HG03159 (cell line): ENCODE measurements at regions not wholly inside any gene's neighbourhood (a gene's known extent, or its start where the extent isn't known, plus 50 kb on each side); places are given as distances from the start of the nearest gene placed in this dataset.

ENCODE experiments used
- ATAC-seq: cut with Tn5 transposase; IDR thresholded peaks from one replicate; pipeline ENCODE4 v1.9.1; 2021; ENCODE audit warnings: mild to moderate bottlenecking, moderate library complexity; ENCODE audit not compliant: unreplicated experiment

DNA sequence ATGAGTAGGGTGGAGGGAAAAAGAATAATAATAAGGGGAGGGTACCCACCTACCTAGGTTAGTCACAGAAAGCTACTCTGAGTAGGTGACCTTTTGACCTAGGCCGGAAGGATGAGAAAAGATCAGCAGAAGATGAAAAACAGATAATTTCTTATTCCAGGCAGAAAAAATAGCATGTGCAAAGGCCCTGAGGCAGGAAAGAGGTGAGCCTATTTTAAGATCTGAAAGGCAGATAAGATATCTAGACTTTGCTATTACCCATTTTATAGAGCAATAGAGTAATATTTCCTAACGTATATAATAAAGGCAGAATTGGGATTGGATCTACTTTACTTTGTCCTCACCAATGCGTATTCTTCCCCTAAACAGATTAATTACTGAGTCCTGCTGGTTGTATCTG is 393.9 kb upstream of the MPDZ start:
- no peak for ATAC-seq

DNA sequence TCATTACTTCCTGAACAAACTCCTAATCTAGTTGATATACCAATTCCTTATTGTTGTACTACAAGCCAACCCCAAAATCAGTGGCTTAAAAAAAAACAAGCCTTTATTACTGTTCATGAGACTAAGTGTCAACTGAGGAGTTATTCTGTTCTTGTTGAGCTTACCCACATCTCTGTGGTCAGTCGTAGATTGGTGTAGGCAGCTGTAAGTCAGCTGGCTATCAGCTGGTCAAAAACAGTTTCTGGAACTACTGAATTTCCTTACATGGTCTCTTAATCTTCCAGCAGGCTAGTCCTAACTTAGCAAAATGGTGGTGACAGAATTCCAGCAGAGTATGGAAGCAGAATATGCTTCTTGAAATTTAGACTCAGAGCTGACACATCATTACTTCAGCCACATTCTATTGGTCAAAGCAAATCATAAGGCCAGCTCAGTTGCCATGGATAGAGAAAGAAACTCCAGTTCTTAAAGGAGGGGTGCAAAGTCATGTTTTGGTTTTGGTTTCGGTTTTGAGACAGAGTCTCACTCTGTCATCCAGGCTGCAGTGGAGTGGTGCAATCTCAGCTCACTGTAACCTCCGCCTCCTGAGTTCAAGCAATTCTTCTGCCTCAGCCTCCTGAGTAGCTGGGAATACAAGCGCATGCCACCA is 386.1 kb upstream of the MPDZ start:
- no peak for ATAC-seq

DNA sequence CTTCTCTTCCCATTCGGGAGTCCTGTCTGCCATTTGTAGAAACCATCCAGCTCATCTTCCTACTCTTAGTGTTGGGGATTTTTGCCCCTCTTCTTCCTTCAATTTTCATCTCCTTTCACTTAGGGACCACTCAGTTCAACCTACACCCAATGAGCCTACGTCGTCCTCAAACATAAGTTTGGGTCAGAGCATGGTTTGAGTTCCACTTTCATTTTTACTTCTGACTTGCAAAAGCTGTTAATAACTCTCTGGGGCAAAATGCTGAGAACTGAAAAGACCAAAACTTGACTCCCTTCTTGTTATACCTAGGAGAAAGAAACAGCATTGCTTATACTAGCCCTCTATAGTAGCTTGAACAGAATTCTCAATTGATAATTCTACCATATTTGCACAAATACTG is 381.5 kb upstream of the MPDZ start:
- no peak for ATAC-seq

- no peak for ATAC-seq
Observed at GRCh38 chr9:13651969-13652663, 372.6 kb upstream of the MPDZ start.

GRCh38 chr9:13651526-13651925 is 372.0 kb upstream of the MPDZ start:
- no peak for ATAC-seq

DNA sequence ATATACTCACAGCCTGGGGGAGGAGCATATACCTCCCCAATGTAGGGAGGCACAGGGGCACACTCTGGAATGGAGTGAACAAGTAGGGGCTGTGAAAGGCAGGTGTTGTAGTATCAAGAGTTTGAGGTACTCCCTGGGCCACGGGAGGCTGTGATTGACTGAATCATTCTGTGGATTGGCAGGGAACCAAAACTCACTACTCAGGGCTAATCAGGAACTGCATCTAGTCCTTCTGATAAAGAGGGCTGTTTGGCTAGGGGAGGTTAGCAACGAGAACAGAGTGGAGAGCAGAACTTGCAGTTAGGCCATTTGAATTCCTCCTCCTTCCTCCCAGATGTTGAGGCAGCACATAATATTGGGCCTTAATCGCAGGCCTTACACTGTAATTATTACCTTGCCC is 369.2 kb upstream of the MPDZ start:
- no peak for ATAC-seq

DNA sequence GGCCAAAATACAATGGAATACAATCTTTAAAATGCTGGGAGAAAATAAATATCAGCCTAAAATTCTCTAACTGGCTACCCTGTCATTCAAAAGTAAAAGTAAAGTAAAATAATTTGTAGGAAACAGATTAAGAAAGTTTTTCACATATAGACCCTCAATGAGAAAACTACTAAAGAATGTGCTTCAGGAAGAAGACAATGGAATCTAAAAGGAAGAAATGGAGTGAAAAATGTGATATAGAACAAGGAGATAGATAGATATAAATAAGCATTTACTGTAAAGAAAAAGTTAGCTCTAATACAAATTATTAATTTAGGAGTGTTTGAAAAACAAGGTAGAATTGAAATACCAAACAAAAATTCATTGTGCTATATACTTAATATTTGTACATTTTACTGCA is 368.6 kb upstream of the MPDZ start:
- no peak for ATAC-seq

DNA sequence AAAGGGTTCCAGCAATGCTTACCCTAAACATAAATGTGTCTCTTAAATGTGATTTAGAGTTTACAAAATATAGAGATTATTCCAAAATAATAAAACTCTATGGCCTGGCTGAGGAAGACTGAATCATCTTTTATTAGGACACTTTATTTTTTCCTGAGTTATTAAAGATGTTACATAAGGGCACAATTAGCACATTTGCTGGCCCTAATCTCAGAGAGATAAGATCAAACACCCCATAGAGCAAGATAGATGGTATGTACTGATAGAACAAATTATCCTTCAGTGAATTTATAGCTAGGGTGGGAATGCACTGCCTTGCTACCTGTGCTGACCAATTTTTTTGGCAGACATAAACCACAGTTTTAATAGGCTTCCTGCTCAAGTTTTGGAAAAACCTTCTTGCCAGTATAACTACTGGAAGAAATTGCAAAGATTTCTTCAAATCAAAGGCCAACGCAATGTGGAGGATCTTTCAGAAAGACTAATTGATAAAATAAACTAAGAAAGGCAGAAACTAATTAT is 367.1 kb upstream of the MPDZ start:
- ATAC-seq = no peak

DNA sequence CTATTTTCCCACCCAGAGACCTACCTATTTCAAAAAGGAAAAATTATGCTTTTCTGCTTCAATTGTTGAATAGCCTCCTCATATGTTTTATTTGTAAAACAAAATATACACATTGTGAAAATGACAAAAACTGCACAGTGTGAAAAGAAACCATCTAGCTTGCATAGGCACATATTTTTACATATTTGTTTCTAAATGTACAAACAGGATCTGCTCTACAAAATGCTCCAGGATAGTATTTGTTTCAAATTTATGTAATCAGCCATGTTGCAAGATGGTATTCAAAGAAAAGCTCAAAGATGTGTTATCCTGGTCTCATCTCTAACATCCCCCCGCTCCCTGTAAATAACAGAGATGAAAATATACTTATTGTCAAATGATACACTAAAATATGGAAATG is 366.1 kb upstream of the MPDZ start:
- ATAC-seq = no peak

DNA sequence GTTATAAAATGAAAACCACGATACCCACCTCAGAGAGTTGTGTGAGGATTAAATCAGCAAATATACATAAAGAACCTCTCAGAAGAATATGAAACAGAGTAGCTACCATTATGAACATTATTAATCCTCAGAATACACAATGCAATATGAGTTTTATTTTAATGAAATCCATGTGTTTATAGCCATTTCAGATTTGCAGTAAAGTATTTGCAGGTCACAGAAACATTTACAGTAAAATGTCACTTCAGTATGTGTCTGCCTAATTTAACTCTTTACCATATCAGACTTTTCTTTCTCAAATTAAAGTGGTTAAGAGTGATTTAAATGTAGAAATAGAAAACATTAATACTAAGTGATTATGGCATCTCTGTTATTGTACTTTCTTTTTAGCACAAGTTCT is 365.2 kb upstream of the MPDZ start:
- no peak for ATAC-seq

DNA sequence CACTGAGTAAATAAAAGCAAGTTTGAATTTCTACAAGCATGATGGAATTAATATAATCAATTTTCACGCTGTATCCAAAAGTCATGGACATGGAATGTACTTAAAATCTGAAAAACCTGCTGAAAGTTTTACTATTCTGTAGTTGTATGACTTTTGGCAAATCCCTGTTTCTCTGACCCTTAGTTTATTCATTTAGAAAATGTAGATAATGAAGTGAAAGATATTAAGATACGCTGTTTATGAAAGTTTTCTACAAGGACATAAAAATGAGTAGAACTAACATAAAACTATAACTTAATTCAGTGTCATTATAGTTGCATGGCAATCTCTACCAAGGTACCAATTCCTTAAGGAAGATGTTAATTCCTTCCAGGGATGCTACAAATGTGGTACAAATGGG is 363.2 kb upstream of the MPDZ start:
- no peak for ATAC-seq

- no peak for ATAC-seq
Observed at GRCh38 chr9:13629067-13629466, 349.6 kb upstream of the MPDZ start.

GRCh38 chr9:13628526-13628925 is 349.0 kb upstream of the MPDZ start:
- ATAC-seq = no peak

- no peak for ATAC-seq
Observed at GRCh38 chr9:13627502-13627901, 348.0 kb upstream of the MPDZ start.

GRCh38 chr9:13627071-13627470 is 347.6 kb upstream of the MPDZ start:
- no peak for ATAC-seq

DNA sequence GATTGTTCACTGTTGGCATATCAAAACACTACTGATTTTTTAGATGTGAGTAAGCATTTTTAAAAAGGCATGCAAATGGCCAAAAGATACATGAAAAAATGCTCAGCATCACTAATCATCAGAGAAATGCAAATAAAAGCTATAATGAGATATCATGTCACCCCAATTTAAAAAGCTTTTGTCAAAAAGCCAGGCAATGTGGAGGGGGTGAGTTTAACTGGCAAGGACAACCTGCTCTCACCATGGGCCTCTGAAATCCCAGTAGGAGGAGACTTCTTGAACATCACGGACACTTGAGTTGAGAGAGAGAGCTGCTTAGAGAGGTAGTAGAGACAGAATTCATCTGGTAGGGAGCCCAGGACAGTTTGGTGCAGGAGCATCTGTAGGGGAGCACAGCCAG is 347.1 kb upstream of the MPDZ start:
- ATAC-seq = no peak

DNA sequence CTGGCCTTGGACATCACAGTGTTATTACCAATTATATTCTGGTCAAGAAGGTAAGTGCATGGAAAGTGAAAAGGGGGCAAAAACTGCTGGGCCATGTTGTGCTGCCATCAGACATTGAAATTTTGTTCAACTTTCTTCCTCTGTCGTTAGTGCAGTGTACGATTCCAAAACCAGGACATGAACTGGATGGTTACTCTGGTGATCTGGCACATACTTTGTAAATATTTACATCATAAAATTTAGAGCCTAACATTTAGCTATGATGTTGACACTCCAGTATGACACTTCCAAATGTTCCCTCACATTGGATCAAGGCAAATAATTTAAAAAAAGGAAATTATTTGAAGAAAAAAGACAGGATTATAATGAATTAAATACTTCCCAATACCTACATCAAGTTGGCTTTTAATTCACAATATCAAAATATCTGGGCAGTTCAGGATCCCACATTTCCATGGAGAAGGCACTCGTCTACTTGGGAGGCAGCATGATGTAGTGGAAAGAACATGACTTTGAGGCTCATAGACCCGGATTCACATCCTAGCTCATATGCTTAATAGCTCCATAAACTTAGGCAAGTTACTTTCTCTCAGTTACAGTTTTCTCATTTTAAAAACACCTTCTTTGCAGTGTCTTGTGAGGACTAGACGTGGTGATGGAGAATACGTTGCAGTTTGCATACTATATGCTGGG is 342.5 kb upstream of the MPDZ start:
- no peak for ATAC-seq

- ATAC-seq = no peak
Observed at GRCh38 chr9:13616491-13617035, 337.1 kb upstream of the MPDZ start.

- no peak for ATAC-seq
Observed at GRCh38 chr9:13615660-13616490, 336.4 kb upstream of the MPDZ start.

- no peak for ATAC-seq
Observed at GRCh38 chr9:13614060-13614459, 334.6 kb upstream of the MPDZ start.

DNA sequence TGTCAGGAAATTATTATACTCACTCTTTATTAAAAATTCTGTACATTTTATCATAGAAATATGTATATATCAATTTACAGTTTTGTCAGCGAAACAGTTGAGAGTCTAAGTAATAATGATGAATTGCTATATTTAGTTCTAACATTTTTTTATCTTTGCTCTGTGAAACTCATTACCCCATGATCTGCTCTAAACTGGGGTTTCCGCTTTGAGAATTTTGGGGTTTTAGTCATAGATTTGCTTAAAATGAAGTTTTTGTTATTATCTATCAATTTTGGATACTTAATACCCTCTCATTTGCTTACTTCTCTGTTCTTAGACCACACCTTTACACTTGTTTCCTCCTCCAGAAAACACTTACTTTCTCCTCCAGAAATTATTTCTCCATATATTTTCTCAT is 333.8 kb upstream of the MPDZ start:
- ATAC-seq = no peak
